Adrenal gland (tissue), 5 donors: ENCODE measurements at regions not wholly inside any gene's neighbourhood (a gene's known extent, or its start where the extent isn't known, plus 50 kb on each side); places are given as distances from the start of the nearest gene placed in this dataset.

Experiments
- POLR2A ChIP-seq, 2 donors: fragments of 450-650 bp; IDR thresholded peaks; one replicate each; pipeline ENCODE4 v1.6.1; 2017; ENCODE audit warnings: antibody characterized with exemption in 2 of 2, mild to moderate bottlenecking in 2 of 2, moderate library complexity in 1 of 2
- TF ChIP-seq, protein P1 (sequence below), 6 experiments: fragments of 450-650 bp in 4 of 6; fragments of 200-600 bp in 2 of 6; sonication (generic) in 1 of 6; IDR thresholded peaks; 1 replicate in 5 of 6; 2 replicates in 1 of 6; pipeline versions ENCODE4 v1.5.1 to v1.8.0; 2016 to 2021; ENCODE audit warnings: antibody characterized with exemption in 6 of 6, mild to moderate bottlenecking in 2 of 6, moderate library complexity in 1 of 6
- donor health status: DM: no; HTN: no; CAD: no.

DNA sequence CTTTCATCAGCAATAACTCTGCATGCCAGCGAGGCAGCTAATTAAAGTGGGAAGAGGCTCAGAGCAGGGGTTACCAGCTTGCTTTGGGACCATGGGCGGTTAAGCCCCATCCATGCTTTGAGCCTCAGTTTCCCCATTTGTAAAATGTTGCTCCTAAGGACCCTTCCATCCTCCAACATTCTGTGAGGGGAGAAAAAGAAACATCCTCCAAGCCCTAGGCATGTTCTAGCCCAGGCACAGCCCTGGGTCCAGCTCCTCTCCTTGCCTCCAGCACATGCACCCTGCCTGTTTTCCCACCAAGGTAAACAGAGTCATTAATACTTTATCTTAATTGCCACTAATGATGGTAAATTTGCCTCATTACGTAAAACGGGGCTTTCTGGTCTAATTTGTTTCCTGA, 113.3 kb upstream of the MYCN start:
- TF ChIP-seq POLR2A (IDR thresholded peaks at IDR 0.05) = no peak
- TF ChIP-seq, protein P1, sequence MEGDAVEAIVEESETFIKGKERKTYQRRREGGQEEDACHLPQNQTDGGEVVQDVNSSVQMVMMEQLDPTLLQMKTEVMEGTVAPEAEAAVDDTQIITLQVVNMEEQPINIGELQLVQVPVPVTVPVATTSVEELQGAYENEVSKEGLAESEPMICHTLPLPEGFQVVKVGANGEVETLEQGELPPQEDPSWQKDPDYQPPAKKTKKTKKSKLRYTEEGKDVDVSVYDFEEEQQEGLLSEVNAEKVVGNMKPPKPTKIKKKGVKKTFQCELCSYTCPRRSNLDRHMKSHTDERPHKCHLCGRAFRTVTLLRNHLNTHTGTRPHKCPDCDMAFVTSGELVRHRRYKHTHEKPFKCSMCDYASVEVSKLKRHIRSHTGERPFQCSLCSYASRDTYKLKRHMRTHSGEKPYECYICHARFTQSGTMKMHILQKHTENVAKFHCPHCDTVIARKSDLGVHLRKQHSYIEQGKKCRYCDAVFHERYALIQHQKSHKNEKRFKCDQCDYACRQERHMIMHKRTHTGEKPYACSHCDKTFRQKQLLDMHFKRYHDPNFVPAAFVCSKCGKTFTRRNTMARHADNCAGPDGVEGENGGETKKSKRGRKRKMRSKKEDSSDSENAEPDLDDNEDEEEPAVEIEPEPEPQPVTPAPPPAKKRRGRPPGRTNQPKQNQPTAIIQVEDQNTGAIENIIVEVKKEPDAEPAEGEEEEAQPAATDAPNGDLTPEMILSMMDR (IDR thresholded peaks at IDR 0.05) = no peak
